GM19395 (cell line): ENCODE measurements at regions not wholly inside any gene's neighbourhood (a gene's known extent, or its start where the extent isn't known, plus 50 kb on each side); places are given as distances from the start of the nearest gene placed in this dataset.
"Not testable (repeated sequence)": the region's sequence is repeated elsewhere in the genome, so short reads cannot be mapped to it uniquely, and the experiment has no call there.

ENCODE experiments used
- ATAC-seq: cut with Tn5 transposase; IDR thresholded peaks from one replicate; pipeline ENCODE4 v1.9.1; 2021; ENCODE audit warnings: mild to moderate bottlenecking, moderate library complexity; ENCODE audit not compliant: unreplicated experiment

DNA sequence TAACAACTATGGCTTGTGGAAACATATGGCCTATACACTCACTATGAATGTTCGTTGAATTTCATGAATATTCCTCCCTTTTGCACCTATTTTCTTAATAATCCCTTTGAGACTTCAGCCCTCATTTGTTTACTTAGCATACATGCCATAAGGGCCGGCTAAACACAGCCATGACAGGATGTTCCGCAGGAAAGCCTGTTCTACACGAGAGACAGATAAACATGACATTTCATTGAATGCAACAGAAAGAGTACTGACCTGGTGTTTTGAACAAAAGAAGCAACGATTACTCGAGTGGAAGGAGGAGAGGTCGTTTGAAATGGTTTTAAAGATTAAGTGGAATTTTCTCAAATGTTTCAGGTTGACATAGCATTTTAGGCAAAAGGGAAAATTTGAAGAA, 459.5 kb upstream of the CXADR start:
- no peak for ATAC-seq

DNA sequence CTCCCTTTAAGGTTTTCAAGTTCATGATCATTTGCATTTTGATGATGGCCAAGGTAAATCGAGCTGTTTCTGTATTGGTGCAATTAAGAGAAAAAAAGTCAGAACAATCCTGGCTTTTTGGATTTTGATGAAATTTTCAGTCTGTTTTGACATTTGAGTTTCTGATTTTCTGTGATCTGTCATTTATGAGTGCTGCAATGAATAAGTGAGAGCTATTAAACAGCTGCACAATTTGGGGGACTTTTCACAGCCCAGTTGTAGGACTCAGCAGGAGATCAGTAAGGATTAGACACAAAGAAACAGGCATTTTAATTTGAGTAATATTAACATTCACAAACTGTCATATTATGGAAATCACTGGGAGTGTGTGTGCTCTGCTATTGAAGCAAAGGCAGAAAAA, 452.9 kb upstream of the CXADR start:
- ATAC-seq: no peak

DNA sequence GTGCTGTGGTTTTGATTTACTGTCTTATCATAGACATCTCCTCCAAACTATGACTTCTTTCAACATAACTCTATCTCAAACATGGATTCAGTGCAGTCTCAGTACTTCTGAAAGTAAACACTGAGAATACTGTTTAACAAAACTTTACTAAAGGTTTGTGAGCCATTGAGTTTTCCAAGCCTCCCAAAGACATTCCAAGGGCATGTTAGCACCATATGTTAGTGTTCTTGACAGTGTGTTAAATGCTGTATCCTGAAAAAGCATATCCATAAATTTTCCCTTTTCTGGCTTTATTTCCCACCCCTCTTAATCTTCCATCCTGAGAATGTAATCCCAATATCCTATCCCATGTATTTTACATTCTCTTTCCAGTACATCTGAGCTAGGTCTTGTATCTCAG, 446.8 kb upstream of the CXADR start:
- no peak for ATAC-seq

DNA sequence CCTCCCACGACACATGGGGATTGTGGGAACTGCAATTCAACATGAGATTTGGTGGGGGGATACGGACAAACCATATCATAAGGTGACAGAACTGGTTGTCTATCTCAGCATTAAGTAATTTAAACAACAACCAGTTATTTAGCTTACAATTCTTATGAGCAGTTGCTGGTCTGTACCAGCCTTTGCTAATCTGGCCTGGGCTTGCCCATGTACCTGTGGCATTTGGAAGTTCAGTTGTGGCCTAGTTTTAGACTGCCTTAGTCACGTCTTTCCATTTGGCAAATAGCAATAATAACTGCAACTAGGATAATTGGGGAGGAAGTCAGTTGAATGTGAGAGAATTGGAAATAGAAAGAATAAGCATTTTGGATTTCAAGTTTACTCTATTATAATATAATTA, 441.8 kb upstream of the CXADR start:
- ATAC-seq: no peak

DNA sequence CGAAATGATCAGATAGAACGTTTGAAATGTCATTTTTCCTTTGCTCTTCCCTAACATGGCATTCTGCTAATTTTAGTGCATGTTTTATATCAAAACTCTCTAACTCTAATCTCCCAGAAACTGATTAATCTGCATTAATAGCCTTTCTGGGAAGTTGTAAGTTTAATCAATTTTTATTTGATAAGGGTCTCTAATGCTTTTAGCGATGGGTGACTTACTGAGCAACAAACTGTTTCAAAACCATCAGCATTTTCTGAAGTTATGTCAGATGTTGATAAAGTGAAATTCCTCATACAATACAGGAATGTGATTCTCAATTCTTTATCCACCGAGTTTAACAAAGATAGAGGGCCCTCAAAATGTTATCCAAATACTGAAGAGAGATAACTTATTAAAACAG, 431.6 kb upstream of the CXADR start:
- no peak for ATAC-seq

DNA sequence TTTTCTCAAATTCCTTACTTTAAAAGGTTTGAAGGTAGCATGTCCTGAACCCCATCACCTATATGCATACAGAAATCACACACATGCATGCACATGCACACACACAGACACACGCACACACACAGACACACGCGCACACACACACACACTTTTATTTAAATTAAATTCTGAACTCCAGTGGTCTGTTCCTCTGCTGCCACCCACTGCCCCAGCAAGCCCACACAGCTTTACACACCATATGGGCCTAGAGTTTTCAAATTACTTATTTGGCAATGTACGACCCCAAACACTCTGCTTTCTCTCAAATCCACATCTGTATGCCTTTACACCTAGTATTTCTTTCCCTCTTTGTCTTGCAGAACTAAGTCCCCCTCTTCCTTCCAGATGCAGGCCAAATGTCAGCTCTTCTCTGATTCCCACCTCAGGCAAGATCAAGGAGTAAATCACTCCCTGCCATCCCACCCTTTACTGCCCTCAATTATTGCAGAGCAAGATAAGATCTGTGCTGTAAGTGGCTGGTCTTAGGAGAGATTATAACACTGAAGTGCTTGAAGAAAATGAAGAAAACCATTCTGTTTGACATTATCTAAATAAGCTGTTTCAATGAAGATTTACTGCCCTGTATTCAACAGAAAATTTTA, 429.9 kb upstream of the CXADR start:
- ATAC-seq: no peak

DNA sequence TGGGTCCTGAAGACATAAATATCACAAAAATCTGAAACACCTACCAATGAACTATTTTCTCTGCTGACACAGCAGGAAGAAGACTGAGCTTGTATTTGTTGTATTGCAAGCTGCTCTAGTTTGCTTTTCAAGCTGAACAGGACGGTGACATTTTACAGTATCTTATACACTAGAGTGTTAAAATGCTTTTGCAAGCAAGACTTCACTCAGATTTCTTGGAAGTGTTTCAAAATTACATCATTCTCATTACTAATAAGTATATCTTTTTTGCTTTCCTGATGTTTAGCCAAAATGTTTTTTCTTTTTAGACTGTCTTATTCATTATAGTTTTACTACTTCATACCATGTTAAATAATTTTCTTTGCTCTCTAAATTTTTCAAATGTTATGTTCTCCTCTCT, 427.1 kb upstream of the CXADR start:
- no peak for ATAC-seq

DNA sequence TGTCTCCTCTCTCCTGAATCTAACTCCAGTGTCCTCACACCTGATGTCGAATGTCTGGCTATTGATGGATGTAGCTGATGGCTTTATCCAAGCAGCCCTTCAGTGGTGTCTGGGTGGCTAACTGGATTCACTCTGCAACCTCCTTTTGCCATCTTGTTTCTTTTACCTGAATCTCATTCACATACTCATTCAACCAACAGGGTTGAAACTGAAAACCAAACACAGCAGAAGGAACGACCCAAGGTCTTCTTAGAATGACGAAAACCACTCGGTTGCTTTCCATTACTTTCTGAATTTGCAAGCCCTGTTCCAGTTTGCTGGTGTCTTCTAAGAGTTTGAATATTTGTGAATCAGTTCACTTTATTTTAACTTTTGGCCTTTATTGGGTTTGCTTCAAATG, 424.3 kb upstream of the CXADR start:
- ATAC-seq: no peak

DNA sequence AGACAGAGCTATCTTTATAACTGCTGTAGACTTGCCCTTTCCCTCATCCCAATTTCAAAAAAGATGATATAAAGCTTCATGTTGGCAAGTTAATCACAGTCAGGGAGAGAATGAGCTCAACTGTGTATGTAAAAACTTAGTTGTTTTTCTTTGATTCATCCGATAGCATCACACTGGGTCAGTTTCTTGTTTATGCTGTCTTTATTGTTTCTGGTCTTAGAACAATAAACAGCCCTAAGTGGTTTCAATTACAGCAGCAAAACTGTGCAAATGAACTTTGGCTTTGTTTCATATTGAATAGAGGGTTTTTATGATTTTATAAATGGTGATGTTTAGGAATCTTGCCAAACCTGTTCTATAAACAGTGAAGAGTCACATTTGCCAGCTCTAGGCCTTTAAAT, 423.8 kb upstream of the CXADR start:
- no peak for ATAC-seq

DNA sequence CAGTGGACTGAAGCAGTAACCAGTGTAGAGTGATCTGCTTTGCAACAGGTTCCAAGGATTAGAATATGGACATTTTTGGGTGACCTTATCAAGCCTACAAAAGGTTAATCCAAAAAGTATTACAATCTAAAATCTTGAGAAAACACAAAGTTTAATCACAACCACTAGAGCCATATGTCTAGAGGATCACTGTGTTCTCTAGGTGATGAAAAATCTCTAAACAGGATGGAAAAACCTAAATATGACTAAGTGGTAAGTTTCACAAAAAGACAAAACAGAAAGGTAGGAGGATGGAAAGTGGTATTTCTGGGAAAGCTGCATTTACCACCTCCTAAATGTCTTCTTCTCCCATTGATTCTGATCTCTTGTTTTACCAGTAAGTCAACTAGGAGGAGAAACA, 411.1 kb upstream of the CXADR start:
- ATAC-seq: no peak

DNA sequence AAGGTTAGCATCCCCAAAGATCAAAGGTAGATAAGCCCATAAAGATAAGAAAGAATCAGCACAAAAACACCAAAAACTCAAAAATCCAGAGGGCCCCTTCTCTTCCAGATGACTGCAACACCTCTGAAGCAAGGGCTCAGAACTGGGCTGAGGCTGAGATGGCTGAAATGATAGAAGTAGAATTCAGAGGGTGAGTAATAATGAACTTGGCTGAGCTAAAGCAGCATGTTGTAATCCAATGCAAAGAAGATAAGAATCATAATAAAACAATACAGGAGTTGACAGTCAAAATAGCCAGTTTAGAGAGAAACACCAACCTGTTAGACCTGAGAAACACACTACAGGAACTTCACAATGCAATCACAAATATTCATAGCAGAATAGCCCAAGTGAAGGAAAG, 406.9 kb upstream of the CXADR start:
- no peak for ATAC-seq

DNA sequence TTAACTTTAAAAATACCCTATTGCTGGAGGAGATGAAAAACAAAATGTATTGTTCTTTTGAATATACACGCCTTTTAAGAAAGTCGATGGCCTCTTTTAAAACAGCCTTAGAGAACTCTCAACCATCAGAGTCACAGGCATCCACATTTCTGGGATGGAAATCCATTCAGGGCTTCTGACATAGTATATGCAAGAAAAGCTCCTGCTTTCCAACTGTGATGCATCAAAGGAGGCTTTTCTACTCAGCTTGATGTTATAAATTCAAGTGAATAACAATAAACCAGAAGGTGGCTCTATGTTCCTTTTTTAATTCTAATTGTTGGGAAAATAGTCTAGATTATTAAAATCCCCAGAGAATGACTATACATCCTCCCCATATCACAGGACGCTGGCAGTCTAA, 398.8 kb upstream of the CXADR start:
- no peak for ATAC-seq

DNA sequence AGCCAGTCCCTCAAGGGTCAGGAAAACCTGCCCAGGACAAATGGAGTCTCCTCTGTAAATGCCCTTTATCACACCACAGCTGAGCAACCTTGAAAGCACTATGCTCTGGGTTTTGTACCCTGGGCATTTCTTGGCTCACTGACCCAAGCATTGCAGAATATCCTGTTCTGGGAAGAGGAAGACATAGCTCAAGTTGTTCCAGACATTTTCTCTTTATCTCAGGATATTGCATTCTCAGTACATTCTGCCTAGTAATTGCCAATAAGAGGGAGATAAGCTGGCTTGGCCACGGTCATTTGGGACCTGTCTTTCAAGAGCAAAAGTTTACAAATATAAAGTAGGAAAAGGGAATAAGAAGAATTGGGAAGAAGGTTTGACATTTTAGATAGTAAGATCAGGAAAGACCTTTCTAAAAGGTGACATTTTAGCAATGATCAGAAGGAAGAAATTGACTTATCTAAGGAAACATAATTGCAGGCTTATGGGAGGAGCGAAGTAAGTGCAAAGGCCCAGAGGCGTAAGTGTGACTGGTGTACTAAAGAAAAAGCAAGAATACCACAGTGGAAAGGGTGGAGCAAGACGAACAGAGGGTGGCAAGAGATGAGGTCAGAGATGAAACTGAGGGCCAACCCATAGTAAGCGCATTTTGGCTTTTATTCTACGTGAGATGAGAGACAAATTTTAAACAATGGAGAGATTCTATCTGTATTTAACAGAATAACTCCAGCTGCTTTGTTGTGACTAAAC, 394.0 kb upstream of the CXADR start:
- ATAC-seq: no peak

DNA sequence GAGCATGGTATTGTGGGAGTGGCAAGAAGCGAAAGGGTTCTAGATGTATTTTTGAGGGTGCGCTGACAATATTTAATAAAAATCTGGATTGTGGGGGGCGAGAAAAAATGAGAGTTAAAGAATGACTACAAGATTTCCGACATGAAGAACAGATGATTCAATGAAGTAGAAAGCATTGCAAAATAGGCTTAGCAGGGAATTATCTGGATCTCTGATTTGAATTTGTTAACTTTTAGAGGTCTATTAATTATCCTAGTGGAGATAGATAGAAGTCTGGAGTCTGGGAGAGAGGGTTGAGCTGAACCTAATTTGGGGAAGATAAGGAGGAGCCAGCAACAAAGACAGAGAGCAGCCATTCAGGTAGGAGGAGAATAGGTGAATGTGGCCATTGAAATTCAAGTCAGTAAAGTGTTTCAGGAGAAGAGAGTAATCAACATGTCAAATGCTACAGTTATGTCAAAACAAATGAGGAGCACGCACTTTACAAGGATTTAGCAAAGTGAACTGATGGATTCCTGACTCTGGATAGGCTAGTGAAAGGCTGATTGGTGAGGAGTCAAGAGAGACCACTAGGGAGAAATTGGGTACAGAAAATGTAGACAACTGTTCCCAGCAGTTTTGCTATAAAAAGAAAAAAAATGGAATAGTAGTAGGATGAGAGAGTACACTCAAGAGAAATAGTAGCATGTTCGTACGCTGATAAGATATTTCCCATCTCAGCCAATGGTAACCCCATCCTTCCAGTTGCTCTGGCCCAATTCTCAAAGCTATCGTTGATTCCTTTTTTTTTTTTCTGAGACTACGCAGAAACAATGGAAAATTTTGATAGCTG, 393.2 kb upstream of the CXADR start:
- no peak for ATAC-seq

DNA sequence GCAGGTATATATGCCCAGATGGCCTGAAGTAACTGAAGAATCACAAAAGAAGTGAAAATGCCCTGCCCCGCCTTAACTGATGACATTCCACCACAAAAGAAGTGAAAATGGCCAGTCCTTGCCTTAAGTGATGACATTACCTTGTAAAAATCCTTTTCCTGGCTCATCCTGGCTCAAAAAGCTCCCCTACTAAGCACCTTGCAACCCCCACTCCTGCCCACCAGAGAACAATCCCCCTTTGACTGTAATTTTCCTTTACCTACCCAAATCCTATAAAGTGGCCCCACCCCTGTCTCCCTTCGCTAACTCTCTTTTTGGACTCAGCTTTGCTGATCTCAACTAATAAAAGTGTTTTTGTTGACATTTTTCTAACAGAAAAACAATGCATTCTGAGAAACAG, 385.4 kb upstream of the CXADR start:
- ATAC-seq: not testable (repeated sequence)

DNA sequence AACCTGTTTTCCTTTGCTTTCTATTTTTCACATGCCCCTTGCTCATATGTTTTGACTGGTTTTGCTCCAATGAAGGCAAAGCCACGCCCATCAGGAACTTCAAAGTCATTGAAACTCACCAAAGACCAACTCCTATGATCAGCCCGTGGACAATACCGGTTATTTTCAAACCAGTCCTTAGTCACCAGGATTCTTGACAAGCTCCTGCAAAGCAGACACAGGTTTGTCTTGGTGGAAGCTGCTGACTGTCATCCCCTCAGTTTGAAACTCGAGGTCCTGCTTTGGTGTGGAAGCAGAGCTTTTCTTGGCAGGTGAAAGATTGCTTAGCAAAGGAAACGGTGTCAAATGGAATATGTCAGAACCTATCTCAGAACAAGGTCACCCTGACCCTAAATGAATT, 384.7 kb upstream of the CXADR start:
- no peak for ATAC-seq

DNA sequence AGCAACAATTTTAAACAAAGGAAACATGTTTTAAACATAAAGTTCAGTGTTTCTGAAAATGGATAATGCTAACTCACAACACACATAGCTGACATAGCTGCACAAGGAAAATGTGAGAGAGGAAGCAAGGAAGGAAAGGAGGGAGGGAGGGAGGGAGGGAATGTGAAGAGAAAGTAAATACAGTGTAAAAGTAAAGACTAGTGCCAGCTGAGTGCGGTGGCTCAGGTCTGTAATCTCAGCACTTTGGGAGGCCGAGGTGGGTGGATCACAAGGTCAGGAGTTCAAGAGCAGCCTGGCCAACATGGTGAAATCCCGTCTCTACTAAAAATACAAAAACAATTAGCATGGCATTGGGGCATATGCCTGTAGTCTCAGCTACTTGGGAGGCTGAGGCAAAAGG, 373.7 kb upstream of the CXADR start:
- ATAC-seq: not testable (repeated sequence)

DNA sequence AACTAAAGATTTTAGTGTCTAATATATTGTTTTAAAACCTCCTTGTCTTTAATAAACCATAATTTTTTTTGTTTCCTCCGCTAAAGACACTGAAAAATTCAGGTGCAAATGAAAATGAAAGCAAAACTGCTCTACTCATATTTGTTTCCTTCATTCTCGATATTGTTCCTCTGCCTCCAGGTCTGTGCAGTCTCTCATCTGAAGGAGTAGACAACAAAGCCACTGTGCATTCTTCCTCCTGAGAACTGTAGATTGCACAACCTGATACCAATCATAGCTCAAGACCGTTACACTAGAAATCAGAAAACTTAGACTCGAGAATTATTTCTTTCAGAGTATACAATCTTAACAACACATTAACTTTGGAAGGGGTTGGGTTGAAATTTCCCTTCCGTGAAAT, 373.1 kb upstream of the CXADR start:
- ATAC-seq: no peak

DNA sequence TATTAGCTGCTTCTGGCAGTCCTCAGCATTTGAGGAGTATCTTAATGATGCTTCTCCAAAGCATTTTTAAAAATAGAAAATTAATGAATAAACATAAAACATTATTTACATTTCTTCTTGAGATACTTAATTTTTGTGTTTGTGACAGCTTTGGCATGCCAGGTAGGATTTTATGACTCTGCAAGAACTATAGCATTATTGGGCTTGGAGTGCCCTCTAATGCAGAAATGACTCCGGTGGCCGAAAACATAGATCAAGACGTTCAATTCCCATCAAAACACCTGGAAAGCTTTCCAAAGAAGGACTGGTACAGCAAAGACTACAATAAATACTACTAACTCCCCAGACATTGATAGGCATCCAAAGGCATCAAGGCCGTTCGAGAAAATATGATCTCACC, 366.4 kb upstream of the CXADR start:
- ATAC-seq: no peak

DNA sequence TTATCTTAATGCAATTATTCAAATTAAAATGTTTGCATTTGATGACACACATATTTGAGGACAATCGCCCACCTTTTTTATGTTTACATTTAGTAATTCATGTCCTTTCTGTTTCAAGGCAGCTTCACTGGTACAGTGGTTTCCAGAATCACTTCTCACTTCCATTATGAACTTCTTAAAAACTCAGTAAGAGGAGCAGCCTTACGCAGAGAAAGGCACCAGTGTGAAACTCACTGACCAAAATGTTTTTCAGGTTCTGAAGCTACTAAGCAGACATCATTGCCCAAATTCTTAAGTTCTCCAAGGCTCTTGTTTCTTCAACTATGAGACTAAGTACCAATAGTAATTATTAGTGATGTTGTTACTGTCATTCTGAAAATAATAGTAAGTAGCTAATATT, 353.1 kb upstream of the CXADR start:
- ATAC-seq: no peak

DNA sequence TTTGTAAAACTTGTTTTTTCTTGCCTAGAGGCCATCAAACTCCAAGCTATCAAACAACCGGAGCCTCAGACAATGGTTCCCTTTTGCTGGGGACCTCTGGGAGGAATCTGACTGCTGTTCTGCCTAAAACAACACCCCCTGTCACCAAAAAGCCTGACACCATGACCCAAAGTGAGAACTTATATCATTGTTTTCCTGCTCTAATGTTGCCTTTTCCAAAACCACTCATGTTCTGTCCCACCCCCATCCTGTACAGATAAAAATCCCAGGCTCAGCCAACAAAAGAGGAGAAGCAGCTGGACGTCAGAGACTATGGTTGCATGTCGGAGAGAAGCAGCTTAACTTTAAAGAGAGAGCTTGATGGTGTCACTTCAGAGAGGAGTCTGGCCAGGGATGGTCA, 327.2 kb upstream of the CXADR start:
- ATAC-seq: no peak

DNA sequence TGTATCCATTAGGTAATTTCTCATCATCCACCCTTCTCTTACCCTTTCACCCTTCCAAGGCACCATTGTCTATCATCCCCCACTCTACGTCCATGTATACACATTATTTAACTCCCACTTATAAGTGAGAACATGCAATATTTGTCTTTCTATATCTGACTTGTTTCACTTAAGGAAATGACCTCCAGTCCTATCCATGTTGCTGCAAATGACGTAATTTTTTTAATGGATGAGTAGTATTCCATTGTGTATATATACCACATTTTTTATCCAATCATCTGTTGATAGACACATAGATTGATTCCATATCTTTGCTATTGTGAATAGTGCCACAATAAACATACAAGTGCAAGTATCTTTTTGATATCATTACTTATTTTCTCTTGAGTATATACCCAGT, 322.9 kb upstream of the CXADR start:
- no peak for ATAC-seq
